Progenitor cell of endocrine pancreas (in vitro differentiated cells): ENCODE measurements at regions not wholly inside any gene's neighbourhood (a gene's known extent, or its start where the extent isn't known, plus 50 kb on each side); places are given as distances from the start of the nearest gene placed in this dataset.
A peak's percentile ranks its signal among the peaks of the same experiment; 100 is the strongest.

ENCODE experiments used
- DNase-seq: peaks from one replicate; pipeline ENCODE4 v3.0.0; 2021; ENCODE audit warnings: low spot score; ENCODE audit not compliant: unreplicated experiment
- H3K27ac Mint-ChIP-seq: 2 replicates; pipeline ENCODE4 v1.8.0; 2021; ENCODE audit warnings: mild to moderate bottlenecking, moderate library complexity, mixed read lengths
- H3K27me3 Mint-ChIP-seq: 2 replicates; pipeline ENCODE4 v1.8.0; 2021; ENCODE audit warnings: mixed read lengths
- H3K36me3 Mint-ChIP-seq: 2 replicates; pipeline ENCODE4 v1.8.0; 2022; ENCODE audit warnings: mixed read lengths; ENCODE audit not compliant: insufficient read depth
- H3K4me1 Mint-ChIP-seq: 2 replicates; pipeline ENCODE4 v1.8.0; 2021; ENCODE audit warnings: low read depth, mixed read lengths
- H3K4me3 Mint-ChIP-seq: 2 replicates; pipeline ENCODE4 v1.8.0; 2021; ENCODE audit warnings: low read depth, mild to moderate bottlenecking, moderate library complexity, mixed read lengths
- H3K9me3 Mint-ChIP-seq: 2 replicates; pipeline ENCODE4 v1.8.0; 2021; ENCODE audit warnings: low read depth, mixed read lengths
- TF ChIP-seq, protein P1 (sequence below): fragments of 200-600 bp; sonication (generic); IDR thresholded peaks from one replicate; pipeline ENCODE4 v1.5.0; 2021; ENCODE audit warnings: antibody characterized with exemption, mild to moderate bottlenecking; ENCODE audit not compliant: unreplicated experiment

DNA sequence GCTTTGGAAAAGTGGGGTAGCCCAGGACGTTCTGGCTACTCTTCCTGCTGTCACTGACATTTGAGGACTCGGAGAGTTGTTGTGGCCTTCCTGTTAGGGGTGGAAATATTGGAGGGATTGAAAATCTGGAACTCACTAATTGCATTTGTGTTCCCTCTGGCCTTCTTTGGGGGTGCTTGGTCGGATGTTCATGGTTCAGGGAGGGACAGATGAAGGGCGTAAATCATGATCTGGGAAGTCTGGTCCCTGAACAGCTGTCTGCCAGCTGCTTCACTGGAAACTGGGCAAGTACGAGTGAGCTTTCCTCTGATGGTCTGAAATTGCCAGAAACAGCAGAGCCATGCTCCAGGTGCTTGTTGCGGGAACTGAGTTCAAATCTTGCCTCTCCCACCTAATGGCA, 327.8 kb upstream of the C2CD4B start:
- TF ChIP-seq, protein P1, sequence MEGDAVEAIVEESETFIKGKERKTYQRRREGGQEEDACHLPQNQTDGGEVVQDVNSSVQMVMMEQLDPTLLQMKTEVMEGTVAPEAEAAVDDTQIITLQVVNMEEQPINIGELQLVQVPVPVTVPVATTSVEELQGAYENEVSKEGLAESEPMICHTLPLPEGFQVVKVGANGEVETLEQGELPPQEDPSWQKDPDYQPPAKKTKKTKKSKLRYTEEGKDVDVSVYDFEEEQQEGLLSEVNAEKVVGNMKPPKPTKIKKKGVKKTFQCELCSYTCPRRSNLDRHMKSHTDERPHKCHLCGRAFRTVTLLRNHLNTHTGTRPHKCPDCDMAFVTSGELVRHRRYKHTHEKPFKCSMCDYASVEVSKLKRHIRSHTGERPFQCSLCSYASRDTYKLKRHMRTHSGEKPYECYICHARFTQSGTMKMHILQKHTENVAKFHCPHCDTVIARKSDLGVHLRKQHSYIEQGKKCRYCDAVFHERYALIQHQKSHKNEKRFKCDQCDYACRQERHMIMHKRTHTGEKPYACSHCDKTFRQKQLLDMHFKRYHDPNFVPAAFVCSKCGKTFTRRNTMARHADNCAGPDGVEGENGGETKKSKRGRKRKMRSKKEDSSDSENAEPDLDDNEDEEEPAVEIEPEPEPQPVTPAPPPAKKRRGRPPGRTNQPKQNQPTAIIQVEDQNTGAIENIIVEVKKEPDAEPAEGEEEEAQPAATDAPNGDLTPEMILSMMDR: no peak
- no peak overlapping the region for H3K4me3 Mint-ChIP-seq
- no peaks in the 10 kb centered on the region for H3K27me3 Mint-ChIP-seq
- DNase-seq: no peak
- H3K4me1 Mint-ChIP-seq: peaks cover 18% of the 10 kb centered on the region
- H3K27ac Mint-ChIP-seq: no peak overlapping the region
- no peaks in the 10 kb centered on the region for H3K36me3 Mint-ChIP-seq
- no peaks in the 10 kb centered on the region for H3K9me3 Mint-ChIP-seq

DNA sequence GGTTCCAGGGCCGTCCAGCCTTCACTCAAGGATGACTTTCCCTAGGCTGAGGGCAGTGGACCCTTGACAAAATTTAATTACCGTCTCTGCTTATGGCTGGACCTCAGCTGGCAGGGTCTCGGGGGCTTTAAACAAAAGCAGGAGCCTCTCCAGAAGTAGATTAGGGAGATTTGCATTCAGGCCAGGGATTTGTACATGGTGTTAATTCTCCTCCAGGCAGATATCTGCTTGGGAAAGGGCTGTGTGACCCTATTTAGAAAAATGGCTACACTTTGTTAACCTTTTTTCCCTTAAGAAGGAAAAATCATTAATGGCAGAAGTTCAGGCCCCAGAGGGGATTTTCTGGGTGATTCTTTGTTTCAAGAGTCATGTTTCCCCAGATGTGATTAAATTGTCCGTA, 329.1 kb upstream of the C2CD4B start:
- no peak overlapping the region for H3K4me3 Mint-ChIP-seq
- TF ChIP-seq, protein P1: no peak
- H3K27me3 Mint-ChIP-seq: no peaks in the 10 kb centered on the region
- DNase-seq: no peak
- no peaks in the 10 kb centered on the region for H3K36me3 Mint-ChIP-seq
- H3K27ac Mint-ChIP-seq: no peak overlapping the region
- H3K9me3 Mint-ChIP-seq: no peaks in the 10 kb centered on the region
- H3K4me1 Mint-ChIP-seq: peaks cover 24% of the 10 kb centered on the region

DNA sequence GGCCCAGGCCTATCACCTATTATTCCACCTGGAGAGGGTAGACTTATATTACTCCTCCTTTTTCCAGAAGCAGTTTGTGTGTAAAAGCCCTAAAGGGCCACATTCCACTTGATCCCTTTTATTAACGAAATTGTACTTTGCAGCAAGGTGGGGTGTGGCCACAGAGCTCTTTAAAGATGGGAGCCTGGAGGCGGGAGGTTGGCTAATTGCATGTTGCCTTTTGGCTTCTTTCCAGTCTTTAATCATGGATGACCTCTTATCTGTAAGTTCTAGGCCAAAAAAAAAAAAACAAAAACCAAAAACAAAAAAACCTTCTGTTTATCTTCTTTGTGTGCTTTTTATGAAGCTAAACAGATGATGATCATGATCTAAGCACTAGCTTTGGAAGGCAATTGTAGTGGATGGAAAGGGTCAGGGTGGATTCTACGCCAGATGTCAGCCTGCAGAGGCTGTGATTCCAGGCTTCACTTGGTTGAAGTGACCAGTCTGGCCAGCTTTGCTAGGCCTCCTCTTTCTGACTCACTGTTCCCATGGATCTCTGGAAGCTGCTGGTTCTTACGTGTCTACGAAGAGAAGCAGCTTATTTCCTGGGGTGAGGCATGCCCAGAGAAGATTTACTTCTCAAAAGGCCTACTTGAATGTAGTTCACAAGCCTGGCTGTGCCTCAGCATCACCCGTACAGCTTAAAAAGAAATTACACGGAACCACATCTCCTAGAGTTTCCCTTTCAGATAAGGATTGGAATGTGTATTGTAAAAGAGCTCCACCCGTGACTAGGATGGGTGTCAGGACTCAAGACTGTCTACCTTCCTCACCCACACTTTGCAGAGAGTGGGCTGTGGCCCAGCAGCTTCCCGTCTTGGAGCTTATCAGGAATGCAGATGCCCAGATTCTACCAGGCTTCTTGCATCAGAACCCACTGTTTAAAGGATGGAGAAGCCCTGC, 330.9 kb upstream of the C2CD4B start:
- Mint-ChIP-seq H3K36me3 (no peaks in the 10 kb centered on the region), H3K4me1 (peaks cover 19% of the 10 kb centered on the region), H3K27me3 (no peaks in the 10 kb centered on the region), H3K9me3 (no peaks in the 10 kb centered on the region), H3K27ac (no peak overlapping the region), H3K4me3 (no peak overlapping the region)
- DNase-seq: no peak
- TF ChIP-seq, protein P1: no peak

DNA sequence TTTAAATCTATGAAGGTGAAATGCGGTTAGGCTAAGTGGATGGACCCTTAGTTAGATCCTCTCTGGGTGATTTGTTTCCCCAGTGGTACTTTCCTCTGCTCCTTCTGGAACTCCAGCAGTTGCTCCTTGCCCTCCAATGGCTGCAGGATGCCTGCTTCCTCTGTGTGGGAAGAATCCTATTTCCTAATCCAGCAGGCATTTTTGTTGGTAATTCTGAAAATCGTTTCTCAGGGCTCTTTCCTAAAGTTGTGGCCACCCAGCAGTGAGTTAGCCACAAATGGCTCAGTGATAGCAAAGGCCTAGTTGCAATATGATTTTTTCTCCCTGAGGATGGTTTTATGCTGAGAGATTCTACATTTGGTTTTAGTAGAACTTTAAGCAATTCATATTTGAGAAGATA, 332.3 kb upstream of the C2CD4B start:
- DNase-seq: no peak
- Mint-ChIP-seq H3K27me3 (no peaks in the 10 kb centered on the region), H3K36me3 (no peaks in the 10 kb centered on the region), H3K4me1 (peaks cover 16% of the 10 kb centered on the region), H3K27ac (peak overlapping the region; percentile 40), H3K4me3 (no peak overlapping the region), H3K9me3 (no peaks in the 10 kb centered on the region)
- TF ChIP-seq, protein P1: no peak

DNA sequence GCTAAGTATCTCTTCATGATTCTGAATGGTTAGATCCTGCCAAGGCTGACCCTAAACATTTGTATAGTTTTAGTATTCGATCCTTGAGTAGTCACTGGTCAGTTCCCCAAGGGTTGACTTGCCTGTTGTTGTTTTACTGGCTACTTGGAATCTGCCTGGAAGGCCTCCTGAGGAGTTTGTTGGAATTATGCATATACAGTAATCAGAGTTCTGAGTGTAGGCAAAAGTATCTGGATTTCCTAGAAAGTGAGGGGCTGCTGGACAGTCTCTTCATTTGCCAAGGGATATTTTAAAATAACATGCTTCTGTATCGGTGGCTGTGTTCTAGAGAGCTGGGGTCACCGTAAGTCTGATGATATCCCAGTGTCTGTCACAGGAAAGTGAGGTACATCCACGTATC, 333.2 kb upstream of the C2CD4B start:
- H3K36me3 Mint-ChIP-seq: no peaks in the 10 kb centered on the region
- no peak overlapping the region for H3K4me3 Mint-ChIP-seq
- TF ChIP-seq, protein P1: no peak
- no peak for DNase-seq
- no peaks in the 10 kb centered on the region for H3K9me3 Mint-ChIP-seq
- no peaks in the 10 kb centered on the region for H3K27me3 Mint-ChIP-seq
- peak overlapping the region; percentile 62 for H3K27ac Mint-ChIP-seq
- H3K4me1 Mint-ChIP-seq: peaks cover 18% of the 10 kb centered on the region
